AG10803 (cell line): ENCODE measurements at regions not wholly inside any gene's neighbourhood (a gene's known extent, or its start where the extent isn't known, plus 50 kb on each side); places are given as distances from the start of the nearest gene placed in this dataset.

Experiments
- DNase-seq: peaks from one replicate; pipeline ENCODE4 v3.0.0; 2010; ENCODE audit warnings: low read depth
- H3K4me3 ChIP-seq: 2 replicates; pipeline ENCODE4 v1.5.1; 2011; ENCODE audit warnings: mild to moderate bottlenecking, low read length, control low read depth
- TF ChIP-seq, protein P1 (sequence below): conservative IDR thresholded peaks from 2 replicates; pipeline ENCODE4 v1.5.1; 2011; ENCODE audit warnings: mild to moderate bottlenecking, low read length, control low read depth, inconsistent platforms

DNA sequence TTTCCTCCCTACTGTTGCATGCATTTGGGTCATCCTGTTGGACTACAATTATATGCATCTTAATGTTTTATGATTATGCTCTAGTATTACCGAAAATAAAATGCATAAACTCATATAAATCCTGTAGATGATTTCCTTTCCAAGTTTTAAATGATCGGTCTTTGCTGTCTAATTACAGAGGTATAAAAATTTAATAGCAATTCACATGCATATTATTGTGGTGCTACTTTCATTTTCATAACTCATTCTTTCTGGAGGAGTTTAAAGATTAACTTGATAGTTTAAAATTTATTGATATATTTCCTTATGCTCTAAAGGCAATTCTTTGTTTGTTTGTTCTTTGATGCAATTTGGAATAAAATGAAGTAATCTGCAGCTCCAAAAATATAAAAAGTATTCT, 1475.1 kb downstream of the MAT2B start:
- no peak for DNase-seq
- no peak overlapping the region for H3K4me3 ChIP-seq
- TF ChIP-seq, protein P1, sequence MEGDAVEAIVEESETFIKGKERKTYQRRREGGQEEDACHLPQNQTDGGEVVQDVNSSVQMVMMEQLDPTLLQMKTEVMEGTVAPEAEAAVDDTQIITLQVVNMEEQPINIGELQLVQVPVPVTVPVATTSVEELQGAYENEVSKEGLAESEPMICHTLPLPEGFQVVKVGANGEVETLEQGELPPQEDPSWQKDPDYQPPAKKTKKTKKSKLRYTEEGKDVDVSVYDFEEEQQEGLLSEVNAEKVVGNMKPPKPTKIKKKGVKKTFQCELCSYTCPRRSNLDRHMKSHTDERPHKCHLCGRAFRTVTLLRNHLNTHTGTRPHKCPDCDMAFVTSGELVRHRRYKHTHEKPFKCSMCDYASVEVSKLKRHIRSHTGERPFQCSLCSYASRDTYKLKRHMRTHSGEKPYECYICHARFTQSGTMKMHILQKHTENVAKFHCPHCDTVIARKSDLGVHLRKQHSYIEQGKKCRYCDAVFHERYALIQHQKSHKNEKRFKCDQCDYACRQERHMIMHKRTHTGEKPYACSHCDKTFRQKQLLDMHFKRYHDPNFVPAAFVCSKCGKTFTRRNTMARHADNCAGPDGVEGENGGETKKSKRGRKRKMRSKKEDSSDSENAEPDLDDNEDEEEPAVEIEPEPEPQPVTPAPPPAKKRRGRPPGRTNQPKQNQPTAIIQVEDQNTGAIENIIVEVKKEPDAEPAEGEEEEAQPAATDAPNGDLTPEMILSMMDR = no peak

GRCh38 chr5:164998142-164998541, 1492.7 kb downstream of the MAT2B start:
- no peak for DNase-seq
- TF ChIP-seq, protein P1 = no peak
- no peak overlapping the region for H3K4me3 ChIP-seq

GRCh38 chr5:164998590-164998989, 1493.2 kb downstream of the MAT2B start:
- no peak for DNase-seq
- TF ChIP-seq, protein P1 = no peak
- H3K4me3 ChIP-seq = no peak overlapping the region

GRCh38 chr5:165000479-165001190, 1495.2 kb downstream of the MAT2B start:
- TF ChIP-seq, protein P1 = no peak
- no peak overlapping the region for H3K4me3 ChIP-seq
- DNase-seq = no peak

- TF ChIP-seq, protein P1 = no peak
- DNase-seq = no peak
- no peak overlapping the region for H3K4me3 ChIP-seq
These were observed 1497.9 kb downstream of the MAT2B start for GRCh38 chr5:165003283-165003682.

GRCh38 chr5:165004175-165004574, 1498.8 kb downstream of the MAT2B start:
- no peak for DNase-seq
- TF ChIP-seq, protein P1 = no peak

DNA sequence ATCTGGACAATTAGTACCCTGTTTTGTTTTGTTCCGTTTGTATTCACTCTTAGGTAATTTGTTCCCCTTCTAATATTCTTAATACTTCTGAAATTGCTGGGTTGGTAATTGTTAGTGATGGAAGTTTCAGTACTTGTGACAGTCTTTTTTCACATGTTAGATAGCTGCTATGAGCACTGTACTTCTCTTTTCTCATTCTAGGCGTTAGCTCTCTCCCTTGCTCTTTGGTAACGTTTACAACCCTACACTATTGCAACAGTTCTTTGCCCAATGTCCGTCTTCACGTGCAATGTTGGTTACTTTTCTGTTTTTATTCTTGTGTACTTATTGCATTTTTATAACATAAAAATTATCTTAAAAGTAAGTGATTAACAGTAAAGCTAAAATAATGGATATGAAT, 1509.0 kb downstream of the MAT2B start:
- no peak overlapping the region for H3K4me3 ChIP-seq
- TF ChIP-seq, protein P1 = no peak
- DNase-seq = no peak

More at GRCh38 chr5:165004175-165004574, 1498.8 kb downstream of the MAT2B start:
- H3K4me3 ChIP-seq = no peak overlapping the region
